ENCODE measurements at regions not wholly inside any gene's neighbourhood (a gene's known extent, or its start where the extent isn't known, plus 50 kb on each side); places are given as distances from the start of the nearest gene placed in this dataset.

DNA sequence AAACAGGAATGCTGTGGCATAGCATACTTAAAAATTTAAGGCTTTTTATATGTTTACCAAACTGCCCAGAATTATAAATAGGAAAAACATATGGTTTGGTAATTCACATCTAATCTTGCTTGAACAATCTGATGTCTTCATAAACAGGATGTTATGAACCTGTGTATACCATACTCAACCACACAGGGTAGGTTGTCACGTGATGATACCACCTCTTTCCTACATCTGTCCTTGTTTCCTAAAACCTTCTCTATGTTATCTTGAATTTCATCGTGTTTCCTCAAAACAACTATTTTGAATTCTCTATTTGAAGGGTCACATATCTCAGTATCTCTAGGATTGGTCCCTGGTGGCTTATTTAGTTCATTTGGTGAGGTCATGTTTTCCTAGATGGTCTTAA is 631.0 kb upstream of the PKN2 start:
- TF ChIP-seq, protein P1, sequence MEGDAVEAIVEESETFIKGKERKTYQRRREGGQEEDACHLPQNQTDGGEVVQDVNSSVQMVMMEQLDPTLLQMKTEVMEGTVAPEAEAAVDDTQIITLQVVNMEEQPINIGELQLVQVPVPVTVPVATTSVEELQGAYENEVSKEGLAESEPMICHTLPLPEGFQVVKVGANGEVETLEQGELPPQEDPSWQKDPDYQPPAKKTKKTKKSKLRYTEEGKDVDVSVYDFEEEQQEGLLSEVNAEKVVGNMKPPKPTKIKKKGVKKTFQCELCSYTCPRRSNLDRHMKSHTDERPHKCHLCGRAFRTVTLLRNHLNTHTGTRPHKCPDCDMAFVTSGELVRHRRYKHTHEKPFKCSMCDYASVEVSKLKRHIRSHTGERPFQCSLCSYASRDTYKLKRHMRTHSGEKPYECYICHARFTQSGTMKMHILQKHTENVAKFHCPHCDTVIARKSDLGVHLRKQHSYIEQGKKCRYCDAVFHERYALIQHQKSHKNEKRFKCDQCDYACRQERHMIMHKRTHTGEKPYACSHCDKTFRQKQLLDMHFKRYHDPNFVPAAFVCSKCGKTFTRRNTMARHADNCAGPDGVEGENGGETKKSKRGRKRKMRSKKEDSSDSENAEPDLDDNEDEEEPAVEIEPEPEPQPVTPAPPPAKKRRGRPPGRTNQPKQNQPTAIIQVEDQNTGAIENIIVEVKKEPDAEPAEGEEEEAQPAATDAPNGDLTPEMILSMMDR (conservative IDR thresholded peaks at IDR 0.05 in 1 of 2, IDR thresholded peaks at IDR 0.05 in 1 of 2; ENCODE audit: extremely low read depth in 1 of 2, insufficient read depth in 1 of 2, low read depth in 1 of 2, low read length in 2 of 2), result no peak
- no peak for TF ChIP-seq EZH2 (IDR thresholded peaks at IDR 0.05; ENCODE audit: borderline replicate concordance, low read length)
